ENCODE measurements at regions not wholly inside any gene's neighbourhood (a gene's known extent, or its start where the extent isn't known, plus 50 kb on each side); places are given as distances from the start of the nearest gene placed in this dataset.
A peak's percentile ranks its signal among the peaks of the same experiment; 100 is the strongest.

GRCh38 chr9:28834156-28834555 is 1260.9 kb upstream of the C9orf72 start:
- no peak for TF ChIP-seq CTCF (IDR thresholded peaks at IDR 0.05)
- no peak overlapping the region for H3K4me3 ChIP-seq
- H3K36me3 ChIP-seq, result no peaks in the 10 kb centered on the region
- no peak for DNase-seq
- H3K27me3 ChIP-seq, result no peaks in the 10 kb centered on the region
- intact Hi-C loops (cut with DNase I), result no loop called here
- H3K4me1 ChIP-seq, result no peaks in the 10 kb centered on the region
- peaks cover 0 to 8% of the 10 kb centered on the region in 2 donors for H3K9me3 ChIP-seq
- ATAC-seq, result no peak
- no peak overlapping the region for H3K27ac ChIP-seq

- DNase-seq (peak in 1 of 4 donors; percentile 51), ATAC-seq (no peak)
- Histone ChIP-seq H3K4me1 (no peaks in the 10 kb centered on the region), H3K27me3 (no peaks in the 10 kb centered on the region), H3K36me3 (no peaks in the 10 kb centered on the region), H3K9me3 (peaks cover 0 to 17% of the 10 kb centered on the region in 2 donors), H3K27ac (no peak overlapping the region), H3K4me3 (no peak overlapping the region)
- no peak for TF ChIP-seq CTCF (IDR thresholded peaks at IDR 0.05)
- intact Hi-C loops (cut with DNase I), result no loop called here
Observed at GRCh38 chr9:28839778-28840430, 1266.6 kb upstream of the C9orf72 start.

GRCh38 chr9:28841775-28842174 is 1268.5 kb upstream of the C9orf72 start:
- no peak for DNase-seq
- Histone ChIP-seq H3K4me1 (no peaks in the 10 kb centered on the region), H3K27ac (no peak overlapping the region), H3K9me3 (peaks cover 0 to 17% of the 10 kb centered on the region in 2 donors), H3K4me3 (no peak overlapping the region), H3K36me3 (no peaks in the 10 kb centered on the region), H3K27me3 (no peaks in the 10 kb centered on the region)
- TF ChIP-seq CTCF (IDR thresholded peaks at IDR 0.05), result no peak
- intact Hi-C loops (cut with DNase I), result no loop called here
- no peak for ATAC-seq

GRCh38 chr9:28847331-28847730 is 1274.0 kb upstream of the C9orf72 start:
- DNase-seq (no peak), ATAC-seq (no peak)
- H3K4me3 ChIP-seq, result no peak overlapping the region
- H3K36me3 ChIP-seq, result no peaks in the 10 kb centered on the region
- no peak for TF ChIP-seq CTCF (IDR thresholded peaks at IDR 0.05)
- intact Hi-C loops (cut with DNase I), result no loop called here
- H3K27ac ChIP-seq, result no peak overlapping the region
- no peaks in the 10 kb centered on the region for H3K9me3 ChIP-seq
- no peaks in the 10 kb centered on the region for H3K4me1 ChIP-seq
- H3K27me3 ChIP-seq, result no peaks in the 10 kb centered on the region

GRCh38 chr9:28848671-28849070 is 1275.4 kb upstream of the C9orf72 start:
- intact Hi-C loops (cut with DNase I), result no loop called here
- Histone ChIP-seq H3K9me3 (no peaks in the 10 kb centered on the region), H3K27ac (no peak overlapping the region), H3K4me3 (no peak overlapping the region), H3K27me3 (no peaks in the 10 kb centered on the region), H3K4me1 (no peaks in the 10 kb centered on the region), H3K36me3 (no peaks in the 10 kb centered on the region)
- ATAC-seq (no peak), DNase-seq (no peak)
- no peak for TF ChIP-seq CTCF (IDR thresholded peaks at IDR 0.05)
